OCI-LY3 (cell line): ENCODE measurements at regions not wholly inside any gene's neighbourhood (a gene's known extent, or its start where the extent isn't known, plus 50 kb on each side); places are given as distances from the start of the nearest gene placed in this dataset.

Experiments
- H2AFZ ChIP-seq: fragments of 200-600, 300-600 bp; shearing (Covaris generic); 2 replicates; pipeline ENCODE4 v1.6.0; 2014; ENCODE audit warnings: antibody characterized with exemption, low read depth, low read length
- H3K27ac ChIP-seq: fragments of 200-600, 300-600 bp; sonication (generic); 2 replicates; pipeline ENCODE4 v1.5.1; 2014; ENCODE audit warnings: mild to moderate bottlenecking, low read length, moderate library complexity, mixed read lengths
- H3K27me3 ChIP-seq: fragments of 200-600, 300-600 bp; sonication (generic); 2 replicates; pipeline ENCODE4 v1.6.1; 2014; ENCODE audit warnings: low read depth, low read length, mixed read lengths
- H3K36me3 ChIP-seq: fragments of 200-600, 300-600 bp; sonication (generic); replicated peaks from 2 replicates; pipeline ENCODE3; 2014; ENCODE audit warnings: low read depth, low read length, mixed read lengths
- H3K4me1 ChIP-seq: fragments of 300-600, 200-600 bp; sonication (generic); 2 replicates; pipeline ENCODE4 v1.6.1; 2014; ENCODE audit warnings: low read length, mixed read lengths
- H3K4me2 ChIP-seq: fragments of 200-600, 300-600 bp; sonication (generic); 2 replicates; pipeline ENCODE4 v1.6.1; 2014; ENCODE audit warnings: low read length, mixed read lengths
- H3K4me3 ChIP-seq: fragments of 300-600, 200-600 bp; sonication (generic); 2 replicates; pipeline ENCODE4 v1.5.1; 2014; ENCODE audit warnings: antibody characterized with exemption, mild to moderate bottlenecking, low read length, moderate library complexity
- H3K79me2 ChIP-seq: fragments of 300-600, 200-600 bp; shearing (Covaris generic); 2 replicates; pipeline ENCODE4 v1.6.1; 2014; ENCODE audit warnings: mild to moderate bottlenecking, low read length, mixed read lengths
- H3K9ac ChIP-seq: fragments of 300-600, 200-600 bp; shearing (Covaris generic); 2 replicates; pipeline ENCODE4 v1.6.0; 2014; ENCODE audit warnings: mild to moderate bottlenecking, low read length, moderate library complexity
- H3K9me3 ChIP-seq: fragments of 200-600, 300-600 bp; shearing (Covaris generic); 2 replicates; pipeline ENCODE4 v1.6.1; 2014; ENCODE audit warnings: low read length, mixed read lengths; ENCODE audit not compliant: insufficient read depth
- H4K20me1 ChIP-seq: fragments of 200-600, 300-600 bp; sonication (generic); 2 replicates; pipeline ENCODE4 v1.6.1; 2016; ENCODE audit warnings: low read length, mixed read lengths; ENCODE audit not compliant: insufficient read depth
- EZH2phosphoT487 ChIP-seq: fragments of 200-600 bp; shearing (Covaris generic); IDR thresholded peaks from 2 replicates; pipeline ENCODE4 v1.6.1; 2018; ENCODE audit warnings: antibody characterized with exemption, mixed run types, low read depth
- TF ChIP-seq, protein P1 (sequence below): fragments of 200-600, 300-600 bp; sonication (generic); IDR thresholded peaks from 2 replicates; pipeline ENCODE4 v1.5.1; 2014; ENCODE audit warnings: antibody characterized with exemption, low read length, low read depth

DNA sequence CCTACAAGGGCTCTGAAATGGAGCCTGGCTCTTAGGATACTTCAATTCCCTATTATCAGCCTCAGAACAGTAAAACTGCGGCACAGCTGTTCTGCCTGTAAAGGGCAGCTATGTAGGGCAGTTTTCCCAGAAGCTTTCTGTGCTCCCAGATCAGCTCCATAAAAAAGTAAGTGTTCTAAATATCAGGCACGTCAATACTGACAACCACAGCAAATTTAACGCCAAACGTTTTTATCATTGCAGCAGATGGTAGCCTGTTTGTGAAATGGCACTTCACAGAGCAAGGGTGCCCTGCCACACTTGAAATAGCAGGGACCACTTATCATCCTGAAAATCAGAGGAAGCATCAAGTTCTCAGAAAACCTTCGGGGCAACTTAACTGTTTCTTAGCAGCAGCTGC lies 54.8 kb upstream of the PTHLH start:
- no peak overlapping the region for H3K9ac ChIP-seq
- no peaks in the 10 kb centered on the region for H3K79me2 ChIP-seq
- no peak overlapping the region for H2AFZ ChIP-seq
- no peak overlapping the region for H3K4me3 ChIP-seq
- H3K27me3 ChIP-seq: no peaks in the 10 kb centered on the region
- H3K9me3 ChIP-seq: no peaks in the 10 kb centered on the region
- peaks cover 5% of the 10 kb centered on the region for H3K4me1 ChIP-seq
- H3K27ac ChIP-seq: no peak overlapping the region
- no peak overlapping the region for H3K4me2 ChIP-seq
- H3K36me3 ChIP-seq: no peaks in the 10 kb centered on the region
- TF ChIP-seq EZH2phosphoT487: no peak
- TF ChIP-seq, protein P1, sequence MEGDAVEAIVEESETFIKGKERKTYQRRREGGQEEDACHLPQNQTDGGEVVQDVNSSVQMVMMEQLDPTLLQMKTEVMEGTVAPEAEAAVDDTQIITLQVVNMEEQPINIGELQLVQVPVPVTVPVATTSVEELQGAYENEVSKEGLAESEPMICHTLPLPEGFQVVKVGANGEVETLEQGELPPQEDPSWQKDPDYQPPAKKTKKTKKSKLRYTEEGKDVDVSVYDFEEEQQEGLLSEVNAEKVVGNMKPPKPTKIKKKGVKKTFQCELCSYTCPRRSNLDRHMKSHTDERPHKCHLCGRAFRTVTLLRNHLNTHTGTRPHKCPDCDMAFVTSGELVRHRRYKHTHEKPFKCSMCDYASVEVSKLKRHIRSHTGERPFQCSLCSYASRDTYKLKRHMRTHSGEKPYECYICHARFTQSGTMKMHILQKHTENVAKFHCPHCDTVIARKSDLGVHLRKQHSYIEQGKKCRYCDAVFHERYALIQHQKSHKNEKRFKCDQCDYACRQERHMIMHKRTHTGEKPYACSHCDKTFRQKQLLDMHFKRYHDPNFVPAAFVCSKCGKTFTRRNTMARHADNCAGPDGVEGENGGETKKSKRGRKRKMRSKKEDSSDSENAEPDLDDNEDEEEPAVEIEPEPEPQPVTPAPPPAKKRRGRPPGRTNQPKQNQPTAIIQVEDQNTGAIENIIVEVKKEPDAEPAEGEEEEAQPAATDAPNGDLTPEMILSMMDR: no peak
- no peaks in the 10 kb centered on the region for H4K20me1 ChIP-seq

DNA sequence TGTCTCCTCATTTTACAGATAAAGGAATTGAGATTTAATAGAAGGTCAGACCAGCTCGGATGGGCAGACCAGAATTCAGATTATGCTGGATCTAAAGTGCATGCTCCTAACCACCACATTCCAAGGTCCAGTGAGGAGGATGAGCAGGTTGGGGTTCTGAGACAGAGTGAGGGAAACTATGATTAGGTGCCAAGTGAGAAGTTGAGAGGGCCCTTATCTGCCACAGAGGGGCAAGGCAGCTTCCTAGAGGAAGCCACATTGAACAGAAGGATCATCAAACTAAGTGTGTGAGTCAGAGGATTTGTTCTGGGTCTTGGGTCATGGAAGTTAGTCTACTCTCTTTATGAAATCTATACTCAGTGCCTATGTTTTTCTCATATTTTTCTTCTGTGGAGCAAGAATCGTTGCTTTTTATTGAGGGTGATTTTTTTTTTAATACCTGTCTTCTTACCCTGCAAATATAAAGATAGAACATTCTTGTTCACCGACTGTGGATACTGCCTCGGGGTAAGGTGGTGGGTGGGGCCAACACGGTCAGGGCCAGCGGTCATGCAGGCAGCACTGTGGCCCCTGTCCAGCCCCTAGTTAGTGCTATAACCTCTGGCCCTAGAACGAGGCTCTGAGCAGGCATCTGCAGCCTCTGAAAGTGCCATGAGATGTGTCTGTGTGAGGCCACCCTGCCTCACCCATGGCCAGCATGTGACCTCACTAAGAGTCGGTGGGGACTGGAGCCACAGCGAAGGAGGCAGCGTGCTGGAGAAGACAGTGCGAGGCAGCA lies 55.6 kb upstream of the PTHLH start:
- H2AFZ ChIP-seq: no peak overlapping the region
- no peak for TF ChIP-seq EZH2phosphoT487
- TF ChIP-seq, protein P1: no peak
- no peaks in the 10 kb centered on the region for H3K9me3 ChIP-seq
- H3K4me3 ChIP-seq: no peak overlapping the region
- no peaks in the 10 kb centered on the region for H3K79me2 ChIP-seq
- no peak overlapping the region for H3K9ac ChIP-seq
- H3K4me2 ChIP-seq: no peak overlapping the region
- no peaks in the 10 kb centered on the region for H3K36me3 ChIP-seq
- peaks cover 5% of the 10 kb centered on the region for H3K4me1 ChIP-seq
- H4K20me1 ChIP-seq: no peaks in the 10 kb centered on the region
- no peak overlapping the region for H3K27ac ChIP-seq
- H3K27me3 ChIP-seq: no peaks in the 10 kb centered on the region

DNA sequence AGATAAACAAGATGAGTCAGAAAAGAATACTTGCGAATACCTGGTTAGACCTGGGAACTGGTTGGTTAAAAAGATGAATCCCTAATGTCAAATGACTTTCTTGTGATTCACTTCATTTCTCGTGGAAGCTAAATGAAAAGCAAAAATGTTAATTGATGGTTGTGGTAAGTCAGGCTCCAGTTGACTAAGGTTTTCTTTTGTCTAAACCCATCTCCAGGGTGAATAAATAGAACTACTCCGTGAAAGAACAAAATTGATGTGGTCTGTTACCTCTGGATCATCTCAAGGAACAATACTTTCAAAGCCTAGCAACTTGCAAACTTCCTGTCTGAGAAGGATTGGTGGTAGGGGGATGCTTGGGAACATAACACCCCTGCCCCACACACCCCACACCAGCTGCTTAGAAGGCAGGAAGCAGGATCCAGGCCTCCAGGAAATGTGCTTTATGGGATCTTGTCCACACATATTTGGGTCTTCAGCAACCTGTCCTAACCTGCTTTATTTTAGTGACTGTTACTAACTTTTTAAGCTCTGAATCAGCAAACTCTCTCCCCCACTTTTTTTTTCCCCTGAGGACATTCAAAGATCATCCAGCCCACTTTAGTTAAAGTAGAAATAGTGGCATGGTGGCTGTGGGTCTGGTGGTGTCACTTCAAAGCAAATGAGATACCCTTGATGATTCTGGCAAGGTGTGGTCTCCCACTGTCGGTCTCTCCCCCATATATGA lies 60.4 kb upstream of the PTHLH start:
- Histone ChIP-seq H2AFZ (no peak overlapping the region), H3K4me3 (no peak overlapping the region), H3K9ac (no peak overlapping the region), H3K27me3 (no peaks in the 10 kb centered on the region), H3K27ac (no peak overlapping the region), H3K9me3 (no peaks in the 10 kb centered on the region), H4K20me1 (no peaks in the 10 kb centered on the region), H3K4me1 (peaks cover 5% of the 10 kb centered on the region), H3K36me3 (no peaks in the 10 kb centered on the region), H3K4me2 (no peak overlapping the region), H3K79me2 (no peaks in the 10 kb centered on the region)
- TF ChIP-seq, protein P1: no peak
- no peak for TF ChIP-seq EZH2phosphoT487

DNA sequence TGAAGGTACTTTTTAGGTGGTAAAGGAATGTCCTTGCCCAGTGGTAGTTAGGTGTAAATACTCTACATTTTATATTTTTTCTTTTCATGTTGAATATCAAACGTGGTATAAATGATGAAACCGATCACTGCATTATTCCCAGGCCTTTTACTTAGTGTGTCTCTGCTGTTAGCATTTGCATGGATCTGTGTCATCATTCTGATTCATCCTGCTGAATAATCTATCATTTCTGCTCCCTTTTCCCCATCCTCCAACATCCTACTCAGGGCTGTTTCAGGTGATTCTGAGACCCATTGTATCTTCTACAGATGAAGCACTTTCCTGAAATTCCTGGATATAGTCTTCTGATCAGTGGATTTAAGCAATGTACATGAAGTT lies 61.0 kb upstream of the PTHLH start:
- H3K36me3 ChIP-seq: no peaks in the 10 kb centered on the region
- no peak overlapping the region for H2AFZ ChIP-seq

More for the DNA sequence above, 61.0 kb upstream of the PTHLH start:
- no peaks in the 10 kb centered on the region for H3K27me3 ChIP-seq
- no peaks in the 10 kb centered on the region for H4K20me1 ChIP-seq
- H3K27ac ChIP-seq: no peak overlapping the region
- no peaks in the 10 kb centered on the region for H3K9me3 ChIP-seq
- no peak overlapping the region for H3K4me3 ChIP-seq
- H3K79me2 ChIP-seq: no peaks in the 10 kb centered on the region
- TF ChIP-seq, protein P1: no peak
- no peak for TF ChIP-seq EZH2phosphoT487
- H3K4me2 ChIP-seq: no peak overlapping the region
- H3K9ac ChIP-seq: no peak overlapping the region
- H3K4me1 ChIP-seq: peaks cover 5% of the 10 kb centered on the region
